ENCODE measurements at regions not wholly inside any gene's neighbourhood (a gene's known extent, or its start where the extent isn't known, plus 50 kb on each side); places are given as distances from the start of the nearest gene placed in this dataset.

GRCh38 chr15:36271048-36271447, 308.4 kb upstream of the CDIN1 start:
- H3K4me1 Mint-ChIP-seq (ENCODE audit: low read depth) = no peaks in the 10 kb centered on the region
- H3K36me3 Mint-ChIP-seq (ENCODE audit: low read depth) = no peaks in the 10 kb centered on the region
- no peak for DNase-seq
- no peaks in the 10 kb centered on the region for H3K27me3 Mint-ChIP-seq
- peaks cover 2% of the 10 kb centered on the region for H3K9me3 Mint-ChIP-seq
- H3K27ac Mint-ChIP-seq = no peak overlapping the region
- no peak overlapping the region for H3K4me3 Mint-ChIP-seq

GRCh38 chr15:36275656-36276055, 303.8 kb upstream of the CDIN1 start:
- H3K27ac Mint-ChIP-seq = no peak overlapping the region
- H3K36me3 Mint-ChIP-seq (ENCODE audit: low read depth) = no peaks in the 10 kb centered on the region
- no peaks in the 10 kb centered on the region for H3K4me1 Mint-ChIP-seq (ENCODE audit: low read depth)
- H3K4me3 Mint-ChIP-seq = no peak overlapping the region
- H3K27me3 Mint-ChIP-seq = no peaks in the 10 kb centered on the region
- DNase-seq = no peak
- peaks cover 16% of the 10 kb centered on the region for H3K9me3 Mint-ChIP-seq

GRCh38 chr15:36278219-36278618, 301.2 kb upstream of the CDIN1 start:
- Mint-ChIP-seq H3K36me3 (ENCODE audit: low read depth) (no peaks in the 10 kb centered on the region), H3K4me1 (ENCODE audit: low read depth) (no peaks in the 10 kb centered on the region), H3K27me3 (no peaks in the 10 kb centered on the region), H3K9me3 (peaks cover 16% of the 10 kb centered on the region), H3K4me3 (no peak overlapping the region), H3K27ac (no peak overlapping the region)
- no peak for DNase-seq

- Mint-ChIP-seq H3K27ac (no peak overlapping the region), H3K27me3 (no peaks in the 10 kb centered on the region), H3K9me3 (peaks cover 3% of the 10 kb centered on the region), H3K4me1 (ENCODE audit: low read depth) (no peaks in the 10 kb centered on the region), H3K4me3 (no peak overlapping the region), H3K36me3 (ENCODE audit: low read depth) (no peaks in the 10 kb centered on the region)
- no peak for DNase-seq
These were observed 296.6 kb upstream of the CDIN1 start for GRCh38 chr15:36282821-36283220.

- H3K4me3 Mint-ChIP-seq = no peak overlapping the region
- H3K27me3 Mint-ChIP-seq = no peaks in the 10 kb centered on the region
- no peaks in the 10 kb centered on the region for H3K4me1 Mint-ChIP-seq (ENCODE audit: low read depth)
These were observed 294.5 kb upstream of the CDIN1 start for GRCh38 chr15:36284911-36285310.

GRCh38 chr15:36291501-36291900, 287.9 kb upstream of the CDIN1 start:
- Mint-ChIP-seq H3K27me3 (no peaks in the 10 kb centered on the region), H3K4me1 (ENCODE audit: low read depth) (no peaks in the 10 kb centered on the region), H3K36me3 (ENCODE audit: low read depth) (no peaks in the 10 kb centered on the region), H3K27ac (no peak overlapping the region), H3K4me3 (no peak overlapping the region), H3K9me3 (no peaks in the 10 kb centered on the region)
- DNase-seq = no peak

More at GRCh38 chr15:36284911-36285310, 294.5 kb upstream of the CDIN1 start:
- no peaks in the 10 kb centered on the region for H3K9me3 Mint-ChIP-seq
- DNase-seq = no peak
- no peak overlapping the region for H3K27ac Mint-ChIP-seq
- no peaks in the 10 kb centered on the region for H3K36me3 Mint-ChIP-seq (ENCODE audit: low read depth)

- DNase-seq = no peak
- H3K27me3 Mint-ChIP-seq = no peaks in the 10 kb centered on the region
- H3K9me3 Mint-ChIP-seq = no peaks in the 10 kb centered on the region
- H3K36me3 Mint-ChIP-seq (ENCODE audit: low read depth) = no peaks in the 10 kb centered on the region
- no peak overlapping the region for H3K4me3 Mint-ChIP-seq
- no peak overlapping the region for H3K27ac Mint-ChIP-seq
- no peaks in the 10 kb centered on the region for H3K4me1 Mint-ChIP-seq (ENCODE audit: low read depth)
These were observed 285.1 kb upstream of the CDIN1 start for GRCh38 chr15:36294359-36294758.

- H3K4me3 Mint-ChIP-seq = no peak overlapping the region
- H3K27ac Mint-ChIP-seq = no peak overlapping the region
- H3K36me3 Mint-ChIP-seq (ENCODE audit: low read depth) = no peaks in the 10 kb centered on the region
- DNase-seq = no peak
- H3K27me3 Mint-ChIP-seq = no peaks in the 10 kb centered on the region
- no peaks in the 10 kb centered on the region for H3K9me3 Mint-ChIP-seq
- H3K4me1 Mint-ChIP-seq (ENCODE audit: low read depth) = no peaks in the 10 kb centered on the region
These were observed 277.5 kb upstream of the CDIN1 start for GRCh38 chr15:36301947-36302346.

- H3K9me3 Mint-ChIP-seq = peaks cover 3% of the 10 kb centered on the region
- H3K4me1 Mint-ChIP-seq (ENCODE audit: low read depth) = no peaks in the 10 kb centered on the region
- H3K4me3 Mint-ChIP-seq = no peak overlapping the region
- H3K27ac Mint-ChIP-seq = no peak overlapping the region
- no peaks in the 10 kb centered on the region for H3K27me3 Mint-ChIP-seq
- no peak for DNase-seq
- no peaks in the 10 kb centered on the region for H3K36me3 Mint-ChIP-seq (ENCODE audit: low read depth)
These were observed 266.4 kb upstream of the CDIN1 start for GRCh38 chr15:36313021-36313420.

- Mint-ChIP-seq H3K27me3 (no peaks in the 10 kb centered on the region), H3K36me3 (ENCODE audit: low read depth) (no peaks in the 10 kb centered on the region), H3K9me3 (peaks cover 3% of the 10 kb centered on the region), H3K27ac (no peak overlapping the region), H3K4me3 (no peak overlapping the region), H3K4me1 (ENCODE audit: low read depth) (no peaks in the 10 kb centered on the region)
- no peak for DNase-seq
These were observed 265.6 kb upstream of the CDIN1 start for GRCh38 chr15:36313736-36314280.

GRCh38 chr15:36315649-36316048, 263.8 kb upstream of the CDIN1 start:
- Mint-ChIP-seq H3K4me3 (no peak overlapping the region), H3K4me1 (ENCODE audit: low read depth) (no peaks in the 10 kb centered on the region), H3K27me3 (no peaks in the 10 kb centered on the region), H3K9me3 (peaks cover 3% of the 10 kb centered on the region), H3K27ac (no peak overlapping the region), H3K36me3 (ENCODE audit: low read depth) (no peaks in the 10 kb centered on the region)
- DNase-seq = no peak

- H3K27ac Mint-ChIP-seq = no peak overlapping the region
- H3K36me3 Mint-ChIP-seq (ENCODE audit: low read depth) = no peaks in the 10 kb centered on the region
- no peaks in the 10 kb centered on the region for H3K27me3 Mint-ChIP-seq
- no peaks in the 10 kb centered on the region for H3K4me1 Mint-ChIP-seq (ENCODE audit: low read depth)
- H3K9me3 Mint-ChIP-seq = peaks cover 2% of the 10 kb centered on the region
- no peak for DNase-seq
- no peak overlapping the region for H3K4me3 Mint-ChIP-seq
These were observed 255.8 kb upstream of the CDIN1 start for GRCh38 chr15:36323615-36324014.

- Mint-ChIP-seq H3K4me1 (ENCODE audit: low read depth) (no peaks in the 10 kb centered on the region), H3K4me3 (no peak overlapping the region), H3K27me3 (no peaks in the 10 kb centered on the region), H3K9me3 (peaks cover 3% of the 10 kb centered on the region), H3K36me3 (ENCODE audit: low read depth) (no peaks in the 10 kb centered on the region), H3K27ac (no peak overlapping the region)
- DNase-seq = no peak
These were observed 254.2 kb upstream of the CDIN1 start for GRCh38 chr15:36325206-36325605.

- Mint-ChIP-seq H3K27ac (no peak overlapping the region), H3K9me3 (peaks cover 2% of the 10 kb centered on the region), H3K4me1 (ENCODE audit: low read depth) (no peaks in the 10 kb centered on the region), H3K4me3 (no peak overlapping the region), H3K36me3 (ENCODE audit: low read depth) (no peaks in the 10 kb centered on the region), H3K27me3 (no peaks in the 10 kb centered on the region)
- no peak for DNase-seq
These were observed 249.8 kb upstream of the CDIN1 start for GRCh38 chr15:36329592-36329991.

- Mint-ChIP-seq H3K4me1 (ENCODE audit: low read depth) (no peaks in the 10 kb centered on the region), H3K9me3 (peaks cover 2% of the 10 kb centered on the region), H3K27me3 (no peaks in the 10 kb centered on the region), H3K36me3 (ENCODE audit: low read depth) (no peaks in the 10 kb centered on the region), H3K27ac (no peak overlapping the region), H3K4me3 (no peak overlapping the region)
- DNase-seq = no peak
These were observed 248.8 kb upstream of the CDIN1 start for GRCh38 chr15:36330598-36330997.

Measured in activated T-cell treated with anti-CD3 and anti-CD28 coated beads, Interleukin-2, amount 50 U/mL, for 24 hours (primary cell).